Kidney (tissue), 13 donors: ENCODE measurements at regions not wholly inside any gene's neighbourhood (a gene's known extent, or its start where the extent isn't known, plus 50 kb on each side); places are given as distances from the start of the nearest gene placed in this dataset.

Experiments used
- DNase-seq, 5 donors: peaks; one replicate each; pipeline ENCODE4 v3.0.0-alpha.2; 2013 to 2020
- FAIRE-seq: peaks from 2 replicates; lab custom pipeline; 2012; peaks lifted over from hg19 to GRCh38; lab: Jason Lieb, UNC
- H3K27ac ChIP-seq, 2 donors: one replicate each; pipeline ENCODE4 v1.7.0; 2013; ENCODE audit warnings: low read depth in 2 of 2, low read length in 2 of 2, inconsistent platforms in 1 of 2
- H3K27me3 ChIP-seq: one replicate; pipeline ENCODE4 v1.7.1; 2013; ENCODE audit warnings: low read length, inconsistent platforms; ENCODE audit not compliant: control insufficient read depth, insufficient read depth
- H3K36me3 ChIP-seq, 3 donors: one replicate each; pipeline versions ENCODE4 v1.7.0 to v1.7.1; 2013; ENCODE audit warnings: low read length in 3 of 3, control low read depth in 1 of 3, inconsistent platforms in 1 of 3; ENCODE audit not compliant: insufficient read depth in 3 of 3, control insufficient read depth in 2 of 3
- H3K4me1 ChIP-seq, 3 donors: one replicate each; pipeline versions ENCODE4 v1.7.0 to v1.7.1; 2013; ENCODE audit warnings: low read length in 3 of 3, inconsistent platforms in 1 of 3, low read depth in 1 of 3; ENCODE audit not compliant: control insufficient read depth in 2 of 3, insufficient read depth in 2 of 3
- H3K4me3 ChIP-seq, 3 donors: one replicate each; pipeline versions ENCODE4 v1.7.0 to v1.8.1; 2013; ENCODE audit warnings: low read length in 3 of 3, control low read depth in 1 of 3, inconsistent platforms in 1 of 3
- H3K9ac ChIP-seq, 3 donors: one replicate each; pipeline versions ENCODE4 v1.7.0 to v1.7.1; 2013; ENCODE audit warnings: low read length in 3 of 3, control low read depth in 1 of 3, inconsistent platforms in 1 of 3
- H3K9me3 ChIP-seq, 3 donors: one replicate each; pipeline versions ENCODE4 v1.7.0 to v1.7.1; 2013; ENCODE audit warnings: low read length in 3 of 3, control low read depth in 1 of 3, inconsistent platforms in 1 of 3; ENCODE audit not compliant: control insufficient read depth in 2 of 3, insufficient read depth in 1 of 3
- intact Hi-C: fragments of 100-400 bp; cut with DNase I; formaldehyde crosslinking; loops from one replicate; pipeline ENCODE4 v1.11.1; 2022
- TF ChIP-seq, protein P1 (sequence below): IDR thresholded peaks from 3 replicates; pipeline ENCODE4 v1.5.1; 2012; ENCODE audit warnings: mild to moderate bottlenecking, moderate library complexity, borderline replicate concordance; ENCODE audit not compliant: insufficient read depth; ENCODE audit errors: extremely low read depth
- donor health status: control.
- donor health status: control.
- donor health status: control.
- donor health status: control.
- donor health status: control.
- donor health status: DM: yes; HTN: yes; CAD: no.
- donor health status: Normal renal cell carcinoma (clear cell type).

GRCh38 chr2:153195342-153195741, 283.2 kb downstream of the RPRM start:
- DNase-seq (peak in 1 of 5 donors; percentile 29), FAIRE-seq (no peak)
- Histone ChIP-seq H3K4me3 (no peak overlapping the region), H3K4me1 (no peaks in the 10 kb centered on the region), H3K27me3 (no peaks in the 10 kb centered on the region), H3K9me3 (no peaks in the 10 kb centered on the region), H3K27ac (no peak overlapping the region), H3K36me3 (no peaks in the 10 kb centered on the region), H3K9ac (no peak overlapping the region)
- intact Hi-C loops: no loop called here
- TF ChIP-seq, protein P1, sequence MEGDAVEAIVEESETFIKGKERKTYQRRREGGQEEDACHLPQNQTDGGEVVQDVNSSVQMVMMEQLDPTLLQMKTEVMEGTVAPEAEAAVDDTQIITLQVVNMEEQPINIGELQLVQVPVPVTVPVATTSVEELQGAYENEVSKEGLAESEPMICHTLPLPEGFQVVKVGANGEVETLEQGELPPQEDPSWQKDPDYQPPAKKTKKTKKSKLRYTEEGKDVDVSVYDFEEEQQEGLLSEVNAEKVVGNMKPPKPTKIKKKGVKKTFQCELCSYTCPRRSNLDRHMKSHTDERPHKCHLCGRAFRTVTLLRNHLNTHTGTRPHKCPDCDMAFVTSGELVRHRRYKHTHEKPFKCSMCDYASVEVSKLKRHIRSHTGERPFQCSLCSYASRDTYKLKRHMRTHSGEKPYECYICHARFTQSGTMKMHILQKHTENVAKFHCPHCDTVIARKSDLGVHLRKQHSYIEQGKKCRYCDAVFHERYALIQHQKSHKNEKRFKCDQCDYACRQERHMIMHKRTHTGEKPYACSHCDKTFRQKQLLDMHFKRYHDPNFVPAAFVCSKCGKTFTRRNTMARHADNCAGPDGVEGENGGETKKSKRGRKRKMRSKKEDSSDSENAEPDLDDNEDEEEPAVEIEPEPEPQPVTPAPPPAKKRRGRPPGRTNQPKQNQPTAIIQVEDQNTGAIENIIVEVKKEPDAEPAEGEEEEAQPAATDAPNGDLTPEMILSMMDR: no peak

- Histone ChIP-seq H3K36me3 (no peaks in the 10 kb centered on the region), H3K9ac (no peak overlapping the region), H3K4me3 (no peak overlapping the region), H3K27me3 (no peaks in the 10 kb centered on the region), H3K27ac (no peak overlapping the region), H3K9me3 (no peaks in the 10 kb centered on the region), H3K4me1 (no peaks in the 10 kb centered on the region)
- DNase-seq (no peak), FAIRE-seq (no peak)
- TF ChIP-seq, protein P1: no peak
- intact Hi-C loops: no loop called here
Observed at GRCh38 chr2:153189091-153189888, 289.3 kb downstream of the RPRM start.

DNA sequence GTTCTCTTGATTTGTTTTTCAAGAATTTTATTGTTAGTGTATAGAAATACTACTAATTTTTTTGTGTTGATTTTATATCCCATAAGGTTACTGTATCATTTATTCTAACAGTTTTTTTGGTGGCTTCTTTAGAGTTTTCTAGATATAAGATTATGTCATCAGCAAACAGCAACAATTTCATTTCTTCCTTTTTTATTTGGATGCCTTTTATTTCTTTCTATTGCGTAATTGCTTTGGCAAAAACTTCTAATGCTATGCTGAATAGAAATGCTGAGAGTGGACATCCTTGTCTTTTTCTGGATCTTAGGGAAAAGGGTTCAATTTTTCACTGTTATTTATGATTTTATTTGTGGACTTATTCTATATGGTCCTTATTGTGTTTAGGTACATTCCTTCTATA, 298.8 kb downstream of the RPRM start:
- Histone ChIP-seq H3K4me3 (no peak overlapping the region), H3K9ac (no peak overlapping the region), H3K9me3 (no peaks in the 10 kb centered on the region), H3K27ac (no peak overlapping the region), H3K27me3 (no peaks in the 10 kb centered on the region), H3K36me3 (no peaks in the 10 kb centered on the region), H3K4me1 (no peaks in the 10 kb centered on the region)
- intact Hi-C loops: no loop called here
- FAIRE-seq (no peak), DNase-seq (no peak)
- TF ChIP-seq, protein P1: no peak
